GM23338 (cell line): ENCODE measurements at regions not wholly inside any gene's neighbourhood (a gene's known extent, or its start where the extent isn't known, plus 50 kb on each side); places are given as distances from the start of the nearest gene placed in this dataset.

Experiments used
- CREB1 ChIP-seq: fragments of 250-450 bp; sonication (Bioruptor Pico); IDR thresholded peaks from 2 replicates; pipeline ENCODE4 v1.5.0; 2020; ENCODE audit warnings: low read depth, mild to moderate bottlenecking, moderate library complexity
- EZH2 ChIP-seq: fragments of 200-600 bp; sonication (generic); IDR thresholded peaks from one replicate; pipeline ENCODE4 v1.8.0; 2017; ENCODE audit warnings: antibody characterized with exemption, mild to moderate bottlenecking, low read depth; ENCODE audit not compliant: unreplicated experiment
- NANOG ChIP-seq: IDR thresholded peaks from 2 replicates; pipeline ENCODE4 v1.6.1; 2016; ENCODE audit warnings: antibody characterized with exemption, borderline replicate concordance
- POLR2AphosphoS5 ChIP-seq: IDR thresholded peaks from 2 replicates; pipeline ENCODE4 v1.6.1; 2016; ENCODE audit warnings: antibody characterized with exemption, low read depth
- TF ChIP-seq, protein P1 (sequence below), 2 experiments: fragments of 200-600 bp in 1 of 2; sonication (generic) in 1 of 2; conservative IDR thresholded peaks; 2 replicates each; pipeline versions ENCODE4 v1.5.1 to v1.6.1; 2016 to 2017; ENCODE audit warnings: antibody characterized with exemption in 2 of 2, low read depth in 2 of 2, mild to moderate bottlenecking in 2 of 2, moderate library complexity in 1 of 2

DNA sequence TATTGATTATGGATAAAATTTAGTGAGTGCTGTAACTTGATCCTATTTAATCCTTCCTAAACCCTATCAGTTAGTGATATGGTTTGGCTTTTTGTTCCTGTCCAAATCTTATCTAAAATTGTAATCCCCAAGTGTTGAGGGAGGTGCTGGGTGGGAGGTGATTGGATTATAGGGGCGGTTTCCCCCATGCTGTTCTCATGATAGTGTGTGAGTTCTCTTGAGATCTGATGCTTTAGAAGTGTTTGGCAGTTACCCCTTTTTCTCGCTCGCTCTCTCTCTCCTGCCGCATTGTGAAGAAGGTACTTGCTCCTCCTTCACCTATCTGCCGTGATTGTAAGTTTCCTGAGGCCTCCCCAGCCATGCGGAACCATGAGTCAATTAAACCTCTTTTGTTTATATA, 134.0 kb upstream of the SUCLG2 start:
- TF ChIP-seq, protein P1, sequence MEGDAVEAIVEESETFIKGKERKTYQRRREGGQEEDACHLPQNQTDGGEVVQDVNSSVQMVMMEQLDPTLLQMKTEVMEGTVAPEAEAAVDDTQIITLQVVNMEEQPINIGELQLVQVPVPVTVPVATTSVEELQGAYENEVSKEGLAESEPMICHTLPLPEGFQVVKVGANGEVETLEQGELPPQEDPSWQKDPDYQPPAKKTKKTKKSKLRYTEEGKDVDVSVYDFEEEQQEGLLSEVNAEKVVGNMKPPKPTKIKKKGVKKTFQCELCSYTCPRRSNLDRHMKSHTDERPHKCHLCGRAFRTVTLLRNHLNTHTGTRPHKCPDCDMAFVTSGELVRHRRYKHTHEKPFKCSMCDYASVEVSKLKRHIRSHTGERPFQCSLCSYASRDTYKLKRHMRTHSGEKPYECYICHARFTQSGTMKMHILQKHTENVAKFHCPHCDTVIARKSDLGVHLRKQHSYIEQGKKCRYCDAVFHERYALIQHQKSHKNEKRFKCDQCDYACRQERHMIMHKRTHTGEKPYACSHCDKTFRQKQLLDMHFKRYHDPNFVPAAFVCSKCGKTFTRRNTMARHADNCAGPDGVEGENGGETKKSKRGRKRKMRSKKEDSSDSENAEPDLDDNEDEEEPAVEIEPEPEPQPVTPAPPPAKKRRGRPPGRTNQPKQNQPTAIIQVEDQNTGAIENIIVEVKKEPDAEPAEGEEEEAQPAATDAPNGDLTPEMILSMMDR (conservative IDR thresholded peaks at IDR 0.05; ENCODE audit: low read depth in 2 of 2): no peak
- TF ChIP-seq EZH2 (no peak), POLR2AphosphoS5 (no peak), NANOG (no peak), CREB1 (no peak)
